OCI-LY1 (cell line): ENCODE measurements at regions not wholly inside any gene's neighbourhood (a gene's known extent, or its start where the extent isn't known, plus 50 kb on each side); places are given as distances from the start of the nearest gene placed in this dataset.

Experiments
- H2AFZ ChIP-seq: fragments of 200-600 bp; sonication (generic), shearing (Covaris generic); 2 replicates; pipeline ENCODE4 v1.6.0; 2014; ENCODE audit warnings: antibody characterized with exemption, mild to moderate bottlenecking, low read length
- H3F3A ChIP-seq: fragments of 200-600 bp; sonication (generic), shearing (Covaris generic); 2 replicates; pipeline ENCODE4 v1.6.0; 2014; ENCODE audit warnings: mild to moderate bottlenecking, antibody characterized with exemption, low read length, moderate library complexity; ENCODE audit not compliant: insufficient read depth
- H3K27ac ChIP-seq: fragments of 200-600 bp; sonication (generic); 2 replicates; pipeline ENCODE4 v1.5.1; 2014; ENCODE audit warnings: low read length, mixed run types, mild to moderate bottlenecking, low read depth; ENCODE audit not compliant: poor library complexity, severe bottlenecking
- H3K27me3 ChIP-seq: fragments of 200-600 bp; sonication (generic); 2 replicates; pipeline ENCODE4 v1.6.0; 2014; ENCODE audit warnings: antibody characterized with exemption, mild to moderate bottlenecking, low read length, moderate library complexity; ENCODE audit not compliant: insufficient read depth
- H3K36me3 ChIP-seq: fragments of 200-600 bp; sonication (generic); 2 replicates; pipeline ENCODE4 v1.6.1; 2014; ENCODE audit warnings: mild to moderate bottlenecking, antibody characterized with exemption, low read length, moderate library complexity, mixed read lengths; ENCODE audit not compliant: insufficient read depth
- H3K4me1 ChIP-seq: fragments of 200-600 bp; sonication (generic); 2 replicates; pipeline ENCODE4 v1.5.1; 2014; ENCODE audit warnings: mild to moderate bottlenecking, low read length, moderate library complexity; ENCODE audit not compliant: insufficient read depth, severe bottlenecking
- H3K4me2 ChIP-seq: fragments of 200-600 bp; sonication (generic), shearing (Covaris generic); 2 replicates; pipeline ENCODE4 v1.6.1; 2014; ENCODE audit warnings: low read length
- H3K4me3 ChIP-seq: fragments of 200-600 bp; sonication (generic); 2 replicates; pipeline ENCODE4 v1.5.1; 2014; ENCODE audit warnings: low read length, low read depth, mild to moderate bottlenecking, mixed read lengths; ENCODE audit not compliant: poor library complexity, severe bottlenecking
- H3K79me2 ChIP-seq: fragments of 200-600 bp; shearing (Covaris generic); 2 replicates; pipeline ENCODE4 v1.6.1; 2016; ENCODE audit warnings: mixed run types, low read length, mixed read lengths; ENCODE audit not compliant: insufficient read depth
- H3K9ac ChIP-seq: fragments of 200-600 bp; sonication (generic), shearing (Covaris generic); 2 replicates; pipeline ENCODE4 v1.6.1; 2014; ENCODE audit warnings: mild to moderate bottlenecking, low read length, mixed read lengths
- H3K9me2 ChIP-seq: fragments of 200-600 bp; sonication (generic), shearing (Covaris generic); 2 replicates; pipeline ENCODE4 v1.6.1; 2014; ENCODE audit warnings: low read depth, mild to moderate bottlenecking, low read length, mixed read lengths
- H3K9me3 ChIP-seq: fragments of 200-600 bp; shearing (Covaris generic); 2 replicates; pipeline ENCODE4 v1.6.1; 2014; ENCODE audit warnings: low read length, mixed read lengths
- H4K20me1 ChIP-seq: fragments of 200-600 bp; sonication (generic), shearing (Covaris generic); 2 replicates; pipeline ENCODE4 v1.6.0; 2016; ENCODE audit warnings: mild to moderate bottlenecking, low read length; ENCODE audit not compliant: insufficient read depth
- EZH2 ChIP-seq: fragments of 200-600 bp; sonication (generic), shearing (Covaris generic); IDR thresholded peaks from 2 replicates; pipeline ENCODE4 v1.8.0; 2017; ENCODE audit warnings: borderline replicate concordance, mixed run types, mild to moderate bottlenecking, antibody characterized with exemption, low read length, moderate library complexity, mixed read lengths
- TF ChIP-seq, protein P1 (sequence below): fragments of 200-600 bp; sonication (generic), shearing (Covaris generic); IDR thresholded peaks from 2 replicates; pipeline ENCODE4 v1.5.1; 2017; ENCODE audit warnings: mild to moderate bottlenecking, antibody characterized with exemption, low read length, moderate library complexity, mixed read lengths

DNA sequence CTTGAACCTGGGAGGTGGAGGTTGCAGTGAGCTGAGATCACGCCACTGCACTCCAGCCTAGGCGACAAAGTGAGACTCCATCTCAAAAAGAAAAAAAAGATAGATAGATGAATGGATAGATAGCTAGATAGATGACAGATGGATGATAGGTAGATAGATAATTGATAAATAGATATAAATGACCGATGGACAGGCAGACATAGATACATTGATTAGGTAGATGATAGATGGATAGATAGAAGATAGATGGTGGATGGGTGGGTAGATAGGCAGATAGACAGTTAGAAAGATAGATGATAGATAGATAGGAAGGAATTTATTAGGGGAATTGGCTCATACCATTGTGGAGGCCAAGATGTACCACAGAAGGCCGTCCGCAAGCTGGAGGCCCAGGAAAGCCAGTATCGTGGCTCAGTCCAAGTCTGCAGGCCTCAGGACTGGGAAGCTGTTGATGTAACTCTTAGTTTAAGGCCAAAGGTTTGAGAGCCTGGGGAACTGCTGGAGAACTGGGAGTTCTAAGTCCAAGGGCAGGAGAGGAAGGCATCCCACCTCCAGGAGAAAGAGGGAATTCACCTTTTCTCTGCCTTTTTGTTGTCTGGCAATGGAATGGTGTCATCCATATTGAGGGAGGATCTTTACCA lies 156.1 kb downstream of the SEC14L1 start:
- Histone ChIP-seq H3K79me2 (no peaks in the 10 kb centered on the region), H3K27me3 (no peaks in the 10 kb centered on the region), H3K4me1 (no peaks in the 10 kb centered on the region), H3K27ac (no peak overlapping the region), H3F3A (no peaks in the 10 kb centered on the region), H3K9me2 (no peaks in the 10 kb centered on the region), H3K9ac (no peak overlapping the region), H3K4me3 (no peak overlapping the region), H3K9me3 (no peaks in the 10 kb centered on the region), H4K20me1 (no peaks in the 10 kb centered on the region), H3K4me2 (no peak overlapping the region), H3K36me3 (no peaks in the 10 kb centered on the region), H2AFZ (no peak overlapping the region)
- TF ChIP-seq EZH2 = no peak
- TF ChIP-seq, protein P1, sequence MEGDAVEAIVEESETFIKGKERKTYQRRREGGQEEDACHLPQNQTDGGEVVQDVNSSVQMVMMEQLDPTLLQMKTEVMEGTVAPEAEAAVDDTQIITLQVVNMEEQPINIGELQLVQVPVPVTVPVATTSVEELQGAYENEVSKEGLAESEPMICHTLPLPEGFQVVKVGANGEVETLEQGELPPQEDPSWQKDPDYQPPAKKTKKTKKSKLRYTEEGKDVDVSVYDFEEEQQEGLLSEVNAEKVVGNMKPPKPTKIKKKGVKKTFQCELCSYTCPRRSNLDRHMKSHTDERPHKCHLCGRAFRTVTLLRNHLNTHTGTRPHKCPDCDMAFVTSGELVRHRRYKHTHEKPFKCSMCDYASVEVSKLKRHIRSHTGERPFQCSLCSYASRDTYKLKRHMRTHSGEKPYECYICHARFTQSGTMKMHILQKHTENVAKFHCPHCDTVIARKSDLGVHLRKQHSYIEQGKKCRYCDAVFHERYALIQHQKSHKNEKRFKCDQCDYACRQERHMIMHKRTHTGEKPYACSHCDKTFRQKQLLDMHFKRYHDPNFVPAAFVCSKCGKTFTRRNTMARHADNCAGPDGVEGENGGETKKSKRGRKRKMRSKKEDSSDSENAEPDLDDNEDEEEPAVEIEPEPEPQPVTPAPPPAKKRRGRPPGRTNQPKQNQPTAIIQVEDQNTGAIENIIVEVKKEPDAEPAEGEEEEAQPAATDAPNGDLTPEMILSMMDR = no peak

DNA sequence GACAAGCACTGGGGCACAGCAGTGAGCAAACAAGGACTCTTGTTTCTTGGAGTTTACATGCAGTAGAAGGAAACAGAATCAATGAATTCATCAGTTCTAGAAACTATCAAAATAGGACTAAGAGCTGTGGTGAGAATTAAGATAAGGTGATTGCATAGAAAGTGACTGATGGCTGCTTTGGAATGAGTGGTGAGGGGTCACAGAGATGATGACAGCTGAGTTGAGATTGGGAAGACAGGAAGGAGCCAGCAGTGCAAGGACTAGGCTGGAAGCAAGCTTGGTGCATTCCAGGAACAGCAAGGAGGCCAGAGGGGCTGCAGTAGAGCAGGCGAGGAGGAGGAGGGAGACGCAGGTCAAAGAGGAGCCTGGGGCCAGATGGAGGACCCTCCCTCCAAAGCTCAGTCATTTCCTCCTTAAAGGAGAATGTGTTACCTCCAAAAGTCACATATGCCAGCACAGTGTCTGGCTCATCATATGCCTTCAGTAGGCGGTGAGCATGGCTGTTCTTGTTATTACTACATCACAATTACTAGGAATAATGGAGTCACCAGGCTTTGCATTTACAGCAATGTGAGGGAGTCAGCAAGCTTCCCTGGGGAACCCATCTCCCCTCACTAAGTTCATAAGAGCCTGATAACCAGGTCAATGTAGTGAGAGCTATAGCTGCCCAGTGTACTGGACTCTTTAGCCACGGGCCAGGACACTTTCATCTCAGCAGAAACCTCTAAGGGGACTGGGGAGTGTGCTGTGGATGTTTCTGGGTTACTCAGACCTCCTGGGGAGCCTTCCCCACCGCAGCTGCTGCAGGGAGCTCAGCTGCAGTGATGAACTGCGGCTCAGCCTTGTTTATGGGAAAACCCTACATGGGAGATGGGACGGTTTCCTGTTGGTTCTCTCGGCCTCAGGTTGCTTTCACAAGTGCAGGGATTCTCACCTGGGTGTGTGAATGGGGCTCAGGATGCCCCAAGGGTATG lies 157.2 kb downstream of the SEC14L1 start:
- Histone ChIP-seq H3K4me3 (no peak overlapping the region), H3K9ac (no peak overlapping the region), H3K36me3 (no peaks in the 10 kb centered on the region), H3K27ac (no peak overlapping the region), H2AFZ (no peak overlapping the region), H3K9me2 (no peaks in the 10 kb centered on the region), H3K9me3 (no peaks in the 10 kb centered on the region), H3K4me1 (no peaks in the 10 kb centered on the region), H3K4me2 (no peak overlapping the region), H3K27me3 (no peaks in the 10 kb centered on the region), H3K79me2 (no peaks in the 10 kb centered on the region), H3F3A (no peaks in the 10 kb centered on the region), H4K20me1 (no peaks in the 10 kb centered on the region)
- TF ChIP-seq EZH2 = no peak
- TF ChIP-seq, protein P1 = no peak

DNA sequence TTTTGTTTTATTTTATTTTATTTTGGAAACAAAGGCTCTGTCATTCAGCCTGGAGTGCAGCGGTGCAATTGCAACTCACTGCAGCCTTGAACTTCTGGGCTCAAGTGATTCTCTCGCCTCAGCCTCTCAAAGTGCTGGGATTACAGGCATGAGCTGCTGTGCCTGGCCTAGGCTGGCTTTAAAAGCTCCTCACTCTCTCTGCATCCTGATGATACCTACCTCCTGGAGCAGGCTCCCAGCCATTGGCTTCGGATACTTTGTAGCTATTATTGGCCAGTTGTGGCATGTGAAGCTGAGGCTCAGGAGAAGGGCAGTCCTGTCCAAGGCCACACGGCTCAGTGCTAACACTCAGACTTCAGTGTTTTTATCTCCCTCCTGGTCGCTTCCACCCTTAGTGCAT lies 158.0 kb downstream of the SEC14L1 start:
- no peak overlapping the region for H3K9ac ChIP-seq
- no peaks in the 10 kb centered on the region for H3K9me2 ChIP-seq
- H3K4me2 ChIP-seq = no peak overlapping the region
- TF ChIP-seq, protein P1 = no peak
- no peak for TF ChIP-seq EZH2
- H3K27me3 ChIP-seq = no peaks in the 10 kb centered on the region
- no peaks in the 10 kb centered on the region for H4K20me1 ChIP-seq
- no peaks in the 10 kb centered on the region for H3K36me3 ChIP-seq
- no peaks in the 10 kb centered on the region for H3K4me1 ChIP-seq
- H2AFZ ChIP-seq = no peak overlapping the region
- H3K4me3 ChIP-seq = no peak overlapping the region
- H3F3A ChIP-seq = no peaks in the 10 kb centered on the region
- H3K79me2 ChIP-seq = no peaks in the 10 kb centered on the region
- H3K9me3 ChIP-seq = no peaks in the 10 kb centered on the region
- no peak overlapping the region for H3K27ac ChIP-seq
